Glutamatergic neuron (in vitro differentiated cells): ENCODE measurements at regions not wholly inside any gene's neighbourhood (a gene's known extent, or its start where the extent isn't known, plus 50 kb on each side); places are given as distances from the start of the nearest gene placed in this dataset.
"Not testable (repeated sequence)": the region's sequence is repeated elsewhere in the genome, so short reads cannot be mapped to it uniquely, and the experiment has no call there.

Experiments
- DNase-seq: peaks from one replicate; pipeline ENCODE4 v3.0.0; 2022
- H3K27ac Mint-ChIP-seq: one replicate; pipeline ENCODE4 v1.8.0; 2020; ENCODE audit warnings: mild to moderate bottlenecking, mixed read lengths, inconsistent platforms; ENCODE audit not compliant: unreplicated experiment
- H3K27me3 Mint-ChIP-seq: one replicate; pipeline ENCODE4 v1.8.0; 2020; ENCODE audit warnings: mild to moderate bottlenecking, moderate library complexity, mixed read lengths, inconsistent platforms; ENCODE audit not compliant: unreplicated experiment
- H3K36me3 Mint-ChIP-seq: one replicate; pipeline ENCODE4 v1.8.0; 2020; ENCODE audit warnings: mild to moderate bottlenecking, mixed read lengths, inconsistent platforms; ENCODE audit not compliant: unreplicated experiment
- H3K4me1 Mint-ChIP-seq: one replicate; pipeline ENCODE4 v1.8.0; 2020; ENCODE audit warnings: mild to moderate bottlenecking, low read depth, mixed read lengths, inconsistent platforms; ENCODE audit not compliant: unreplicated experiment
- H3K4me3 Mint-ChIP-seq: one replicate; pipeline ENCODE4 v1.8.0; 2020; ENCODE audit warnings: mild to moderate bottlenecking, mixed read lengths, inconsistent platforms; ENCODE audit not compliant: unreplicated experiment
- H3K9me3 Mint-ChIP-seq: one replicate; pipeline ENCODE4 v1.8.0; 2020; ENCODE audit warnings: mild to moderate bottlenecking, moderate library complexity, mixed read lengths, inconsistent platforms; ENCODE audit not compliant: unreplicated experiment
- TF ChIP-seq, protein P1 (sequence below): fragments of 200-600 bp; sonication (generic); IDR thresholded peaks from one replicate; pipeline ENCODE4 v1.5.0; 2021; ENCODE audit not compliant: partially characterized antibody, unreplicated experiment

DNA sequence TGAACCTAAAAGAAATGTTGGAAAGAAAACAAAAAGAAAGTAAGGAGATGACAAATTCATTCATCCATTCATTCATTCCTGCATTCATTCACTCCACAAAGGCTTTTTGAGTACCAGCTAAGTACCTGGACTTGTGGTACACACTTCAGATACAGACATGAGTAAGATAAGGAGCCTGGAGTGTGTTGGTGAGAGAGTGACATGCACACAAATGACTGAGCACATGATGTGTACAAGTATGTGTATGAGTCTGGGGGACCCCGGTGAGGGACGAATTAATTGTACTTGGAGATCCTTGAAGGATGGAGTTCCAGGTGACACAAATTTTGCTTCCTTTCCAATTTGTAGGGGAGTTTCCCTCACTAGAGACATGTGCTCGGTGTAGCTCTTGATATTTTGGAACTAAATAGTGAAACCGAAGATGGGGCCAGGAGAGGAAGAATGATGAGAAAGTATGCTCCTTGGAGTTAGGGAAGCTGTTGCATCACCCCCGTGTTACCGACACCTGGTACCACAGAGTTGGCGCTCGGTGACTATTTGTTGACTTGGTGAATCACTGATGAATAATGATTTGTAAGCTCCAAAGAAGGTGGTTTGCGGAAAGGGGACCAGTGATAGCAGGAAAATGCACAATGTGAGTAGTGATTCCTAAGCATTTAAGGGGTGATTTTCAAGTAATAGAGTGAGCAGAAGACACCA, 509.8 kb downstream of the CCDC171 start:
- Mint-ChIP-seq H3K4me3 (no peak overlapping the region), H3K9me3 (no peaks in the 10 kb centered on the region), H3K27me3 (peaks cover 4% of the 10 kb centered on the region), H3K4me1 (no peaks in the 10 kb centered on the region), H3K27ac (no peak overlapping the region), H3K36me3 (no peaks in the 10 kb centered on the region)
- no peak for DNase-seq
- TF ChIP-seq, protein P1, sequence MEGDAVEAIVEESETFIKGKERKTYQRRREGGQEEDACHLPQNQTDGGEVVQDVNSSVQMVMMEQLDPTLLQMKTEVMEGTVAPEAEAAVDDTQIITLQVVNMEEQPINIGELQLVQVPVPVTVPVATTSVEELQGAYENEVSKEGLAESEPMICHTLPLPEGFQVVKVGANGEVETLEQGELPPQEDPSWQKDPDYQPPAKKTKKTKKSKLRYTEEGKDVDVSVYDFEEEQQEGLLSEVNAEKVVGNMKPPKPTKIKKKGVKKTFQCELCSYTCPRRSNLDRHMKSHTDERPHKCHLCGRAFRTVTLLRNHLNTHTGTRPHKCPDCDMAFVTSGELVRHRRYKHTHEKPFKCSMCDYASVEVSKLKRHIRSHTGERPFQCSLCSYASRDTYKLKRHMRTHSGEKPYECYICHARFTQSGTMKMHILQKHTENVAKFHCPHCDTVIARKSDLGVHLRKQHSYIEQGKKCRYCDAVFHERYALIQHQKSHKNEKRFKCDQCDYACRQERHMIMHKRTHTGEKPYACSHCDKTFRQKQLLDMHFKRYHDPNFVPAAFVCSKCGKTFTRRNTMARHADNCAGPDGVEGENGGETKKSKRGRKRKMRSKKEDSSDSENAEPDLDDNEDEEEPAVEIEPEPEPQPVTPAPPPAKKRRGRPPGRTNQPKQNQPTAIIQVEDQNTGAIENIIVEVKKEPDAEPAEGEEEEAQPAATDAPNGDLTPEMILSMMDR, result no peak

DNA sequence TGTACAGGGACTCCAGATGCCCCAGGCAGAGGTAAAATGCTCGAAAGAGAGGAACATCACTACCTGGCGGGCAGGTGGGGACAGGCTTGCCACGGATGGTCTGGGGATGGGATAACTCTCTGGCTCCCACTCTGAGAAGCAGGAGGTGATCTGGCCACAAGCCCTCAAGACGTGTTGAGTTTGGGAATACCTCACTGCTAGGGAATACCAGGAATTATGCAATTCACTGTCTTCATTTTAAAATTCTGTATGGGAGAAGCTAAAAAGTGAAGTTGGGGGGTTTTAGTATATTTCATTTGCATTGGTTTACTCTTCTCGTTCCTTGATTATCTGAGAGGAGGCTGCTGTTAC, 510.4 kb downstream of the CCDC171 start:
- TF ChIP-seq, protein P1, result no peak
- no peaks in the 10 kb centered on the region for H3K9me3 Mint-ChIP-seq
- H3K4me3 Mint-ChIP-seq, result no peak overlapping the region
- H3K4me1 Mint-ChIP-seq, result no peaks in the 10 kb centered on the region
- no peak for DNase-seq
- H3K36me3 Mint-ChIP-seq, result no peaks in the 10 kb centered on the region
- H3K27me3 Mint-ChIP-seq, result peaks cover 5% of the 10 kb centered on the region
- no peak overlapping the region for H3K27ac Mint-ChIP-seq

DNA sequence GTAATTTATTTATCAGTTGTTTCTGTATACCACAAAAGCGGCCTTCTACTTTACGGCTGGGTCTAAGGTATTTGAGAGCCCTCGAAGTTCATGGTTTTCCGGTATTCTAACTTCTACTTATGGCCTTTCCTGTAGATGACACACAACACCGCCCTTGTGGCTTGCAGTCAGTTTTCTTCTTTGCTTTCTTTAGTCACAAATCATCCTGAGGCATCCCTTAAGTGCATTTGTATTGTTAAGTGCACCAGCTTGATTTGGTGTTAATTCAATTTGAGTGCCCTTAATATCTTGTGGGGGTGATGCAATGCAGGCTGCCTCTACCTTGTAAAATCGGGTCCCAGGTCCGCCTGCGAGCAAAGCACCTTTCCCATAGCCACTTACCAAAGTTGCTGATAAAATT, 511.9 kb downstream of the CCDC171 start:
- no peaks in the 10 kb centered on the region for H3K36me3 Mint-ChIP-seq
- H3K4me3 Mint-ChIP-seq, result no peak overlapping the region
- no peak overlapping the region for H3K27ac Mint-ChIP-seq
- peaks cover 3% of the 10 kb centered on the region for H3K4me1 Mint-ChIP-seq
- TF ChIP-seq, protein P1, result no peak
- H3K27me3 Mint-ChIP-seq, result peaks cover 5% of the 10 kb centered on the region
- H3K9me3 Mint-ChIP-seq, result no peaks in the 10 kb centered on the region
- DNase-seq, result no peak

DNA sequence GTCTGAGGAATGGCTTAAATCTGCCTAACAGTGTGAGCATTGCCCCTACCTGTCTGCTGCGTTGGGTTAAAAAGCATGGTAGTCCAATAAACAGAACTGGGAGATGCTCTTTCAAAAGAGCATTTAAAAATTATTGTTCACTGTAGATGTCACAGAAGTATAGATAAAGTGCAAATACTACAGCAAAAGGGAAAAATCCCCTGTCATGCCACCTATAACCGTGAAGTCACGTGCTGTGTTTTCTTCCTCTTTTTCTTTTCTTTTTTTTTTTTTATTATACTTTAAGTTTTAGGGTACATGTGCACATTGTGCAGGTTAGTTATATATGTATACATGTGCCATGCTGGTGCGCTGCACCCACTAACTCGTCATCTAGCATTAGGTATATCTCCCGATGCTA, 513.4 kb downstream of the CCDC171 start:
- H3K9me3 Mint-ChIP-seq, H3K27ac Mint-ChIP-seq, H3K4me3 Mint-ChIP-seq, DNase-seq, H3K36me3 Mint-ChIP-seq, H3K27me3 Mint-ChIP-seq, H3K4me1 Mint-ChIP-seq: not testable (repeated sequence)

DNA sequence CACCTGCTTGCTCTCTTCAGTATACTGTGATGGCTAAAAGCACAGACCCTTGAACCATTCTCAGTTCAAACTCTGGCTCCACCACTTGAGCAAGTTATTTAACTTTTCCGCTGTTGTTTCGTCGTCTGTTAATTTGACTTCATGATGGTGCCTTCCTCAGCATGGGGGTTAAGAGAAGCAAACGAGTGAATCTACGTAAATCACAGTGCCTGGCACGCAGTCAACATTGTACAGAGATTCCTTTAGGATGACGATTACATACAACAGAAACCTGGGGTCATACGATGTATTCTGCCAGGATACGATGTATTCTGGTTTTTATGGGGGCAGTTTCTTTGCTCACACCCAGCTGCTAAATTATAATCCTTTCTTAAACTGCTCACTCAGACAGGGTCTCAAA, 515.6 kb downstream of the CCDC171 start:
- peaks cover 2% of the 10 kb centered on the region for H3K27me3 Mint-ChIP-seq
- TF ChIP-seq, protein P1, result no peak
- DNase-seq, result no peak
- no peak overlapping the region for H3K27ac Mint-ChIP-seq
- peaks cover 1% of the 10 kb centered on the region for H3K9me3 Mint-ChIP-seq
- H3K4me3 Mint-ChIP-seq, result no peak overlapping the region
- peaks cover 9% of the 10 kb centered on the region for H3K4me1 Mint-ChIP-seq
- no peaks in the 10 kb centered on the region for H3K36me3 Mint-ChIP-seq

DNA sequence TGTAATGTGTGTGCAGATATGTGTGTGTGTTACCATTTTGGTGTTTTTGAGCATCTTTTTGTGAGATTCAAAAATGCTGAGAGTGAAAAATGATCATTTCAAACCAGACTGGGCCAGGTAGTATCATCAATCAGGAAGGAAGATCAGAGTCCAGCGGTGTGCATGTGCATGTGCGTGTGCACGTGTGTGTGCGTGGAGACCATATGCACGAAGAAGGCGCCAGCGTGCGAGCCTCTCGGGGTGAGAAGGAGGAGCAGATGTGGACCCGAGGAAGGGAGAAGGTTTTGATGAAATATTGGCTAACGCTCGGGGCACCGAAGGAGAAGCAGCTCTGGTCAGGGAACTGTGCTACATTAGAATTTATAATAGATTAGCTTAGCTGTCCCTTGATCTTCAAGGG, 516.4 kb downstream of the CCDC171 start:
- no peak overlapping the region for H3K4me3 Mint-ChIP-seq
- peaks cover 1% of the 10 kb centered on the region for H3K9me3 Mint-ChIP-seq
- TF ChIP-seq, protein P1, result no peak
- H3K36me3 Mint-ChIP-seq, result no peaks in the 10 kb centered on the region
- no peak for DNase-seq
- peaks cover 2% of the 10 kb centered on the region for H3K27me3 Mint-ChIP-seq
- H3K4me1 Mint-ChIP-seq, result peaks cover 9% of the 10 kb centered on the region
- H3K27ac Mint-ChIP-seq, result no peak overlapping the region
